ENCODE measurements at regions not wholly inside any gene's neighbourhood (a gene's known extent, or its start where the extent isn't known, plus 50 kb on each side); places are given as distances from the start of the nearest gene placed in this dataset.

DNA sequence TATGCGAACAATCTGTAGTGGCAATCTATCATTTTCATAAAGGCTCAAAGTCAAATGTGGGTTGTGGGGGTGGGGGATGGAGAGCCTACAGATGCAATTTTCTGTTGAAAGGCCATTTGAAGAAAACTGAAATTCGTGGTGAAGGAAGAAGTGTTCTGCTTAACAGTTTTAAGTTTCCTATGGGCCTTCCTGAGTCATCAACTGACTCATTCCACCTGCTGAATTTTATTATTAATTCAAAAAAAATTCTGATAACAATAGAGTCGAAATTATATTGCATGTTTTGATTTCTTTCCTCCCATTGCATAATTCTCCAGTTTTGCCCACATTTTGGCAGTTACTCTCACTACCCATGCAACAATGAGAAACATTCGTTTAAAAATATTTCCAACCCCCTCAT lies 622.3 kb upstream of the ARID1B start:
- Histone ChIP-seq H3K4me3 (no peak overlapping the region), H3K27ac (0 out of 2 replicates have a peak overlapping the region, but pooled peaks have one; percentile 31)

DNA sequence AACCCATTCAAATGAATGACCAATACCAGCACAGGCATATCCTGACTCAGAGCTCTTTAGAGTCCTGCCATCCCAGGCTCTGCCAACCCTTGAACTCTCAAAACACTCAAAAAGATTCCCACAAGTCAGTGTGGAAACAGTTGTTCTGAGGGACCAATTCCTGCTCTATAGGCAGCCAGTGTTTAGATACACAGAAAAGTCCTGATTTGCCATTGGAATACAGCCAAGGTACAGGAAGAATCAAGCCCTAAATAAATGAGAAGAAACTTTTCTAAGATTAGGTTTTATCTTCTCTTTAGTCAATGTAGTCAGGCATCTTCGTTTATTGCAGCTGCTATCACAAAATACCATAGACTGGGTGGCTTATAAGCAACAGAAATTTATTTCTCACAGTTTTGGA lies 626.8 kb upstream of the ARID1B start:
- Histone ChIP-seq H3K27ac (no peak overlapping the region), H3K4me3 (no peak overlapping the region), H3K9me3 (ENCODE audit: low read depth, low read length) (no peaks in the 10 kb centered on the region), H3K9ac (ENCODE audit: insufficient read length) (no peak overlapping the region), H3K36me3 (ENCODE audit: insufficient read depth, low read length) (no peaks in the 10 kb centered on the region)
- no peak for DNase-seq (ENCODE audit: low read depth, low spot score)
- TF ChIP-seq EZH2 (IDR thresholded peaks at IDR 0.05) = no peak
- TF ChIP-seq POLR2AphosphoS5 (IDR thresholded peaks at IDR 0.05; ENCODE audit: borderline replicate concordance, low read depth, low read length) = no peak
- no peak for TF ChIP-seq FOXP2 (optimal IDR thresholded peaks at IDR 0.05; ENCODE audit: control extremely low read depth, extremely low read length, insufficient read depth)

More for the DNA sequence above, 622.3 kb upstream of the ARID1B start:
- H3K9ac ChIP-seq (ENCODE audit: insufficient read length) = no peak overlapping the region
- no peak for TF ChIP-seq EZH2 (IDR thresholded peaks at IDR 0.05)
- no peaks in the 10 kb centered on the region for H3K36me3 ChIP-seq (ENCODE audit: insufficient read depth, low read length)
- no peak for DNase-seq (ENCODE audit: low read depth, low spot score)
- no peaks in the 10 kb centered on the region for H3K9me3 ChIP-seq (ENCODE audit: low read depth, low read length)

DNA sequence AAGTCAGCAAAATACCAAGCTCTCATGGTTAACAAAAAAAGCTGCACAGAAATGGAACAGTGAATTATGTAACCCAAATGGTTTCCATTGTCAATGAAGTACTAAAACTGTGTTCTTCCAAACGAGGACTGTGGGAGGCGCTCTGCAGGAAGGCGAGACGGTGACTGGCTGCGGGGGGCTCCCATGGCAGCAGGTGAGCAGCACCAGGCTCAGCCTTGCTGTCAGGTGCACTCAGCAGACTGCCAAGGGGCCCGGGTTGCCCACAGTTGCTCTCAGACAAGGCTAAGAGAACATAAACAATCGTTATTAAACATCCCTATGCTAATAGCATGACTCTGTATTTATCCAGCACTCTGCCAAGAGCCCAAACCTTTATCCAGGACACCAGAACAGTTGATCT lies 630.3 kb upstream of the ARID1B start:
- no peaks in the 10 kb centered on the region for H3K9me3 ChIP-seq (ENCODE audit: low read depth, low read length)
- DNase-seq (ENCODE audit: low read depth, low spot score) = no peak
- no peak overlapping the region for H3K27ac ChIP-seq
- TF ChIP-seq POLR2AphosphoS5 (IDR thresholded peaks at IDR 0.05; ENCODE audit: borderline replicate concordance, low read depth, low read length) (no peak), FOXP2 (optimal IDR thresholded peaks at IDR 0.05; ENCODE audit: control extremely low read depth, extremely low read length, insufficient read depth) (no peak), EZH2 (IDR thresholded peaks at IDR 0.05) (no peak)
- H3K4me3 ChIP-seq = no peak overlapping the region
- H3K36me3 ChIP-seq (ENCODE audit: insufficient read depth, low read length) = no peaks in the 10 kb centered on the region
- no peak overlapping the region for H3K9ac ChIP-seq (ENCODE audit: insufficient read length)

- no peak for TF ChIP-seq POLR2AphosphoS5 (IDR thresholded peaks at IDR 0.05; ENCODE audit: borderline replicate concordance, low read depth, low read length)
- TF ChIP-seq FOXP2 (optimal IDR thresholded peaks at IDR 0.05; ENCODE audit: control extremely low read depth, extremely low read length, insufficient read depth) = no peak
- TF ChIP-seq EZH2 (IDR thresholded peaks at IDR 0.05) = no peak
- DNase-seq (ENCODE audit: low read depth, low spot score) = no peak
- no peak overlapping the region for H3K27ac ChIP-seq
- 0 out of 2 replicates have a peak, but pooled peaks cover 7% of the 10 kb centered on the region for H3K9me3 ChIP-seq (ENCODE audit: low read depth, low read length)
- no peak overlapping the region for H3K9ac ChIP-seq (ENCODE audit: insufficient read length)
- H3K36me3 ChIP-seq (ENCODE audit: insufficient read depth, low read length) = no peaks in the 10 kb centered on the region
- H3K4me3 ChIP-seq = no peak overlapping the region
These were observed 645.8 kb upstream of the ARID1B start for GRCh38 chr6:156131221-156131903.

DNA sequence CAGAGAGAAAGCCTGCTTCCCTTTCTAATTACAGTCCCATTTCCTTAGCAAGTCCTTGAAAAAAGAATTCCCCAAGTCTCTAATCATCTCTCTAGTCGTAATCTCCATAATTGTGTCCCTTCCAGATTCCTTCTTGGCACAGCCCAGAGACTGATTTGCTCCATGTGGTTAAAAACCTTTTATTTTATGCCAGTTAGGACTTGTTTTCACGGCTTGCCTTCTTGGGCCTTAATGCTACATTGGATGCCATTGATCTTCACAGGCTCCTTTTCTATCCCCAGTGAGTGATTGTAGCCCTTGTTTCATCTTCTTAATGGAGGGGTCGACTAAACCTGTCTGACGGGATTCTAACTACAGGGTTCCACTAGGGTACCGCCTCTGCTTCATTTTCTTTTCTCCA lies 650.6 kb upstream of the ARID1B start:
- no peaks in the 10 kb centered on the region for H3K9me3 ChIP-seq (ENCODE audit: low read depth, low read length)
- no peak for TF ChIP-seq EZH2 (IDR thresholded peaks at IDR 0.05)
- H3K27ac ChIP-seq = 0 out of 2 replicates have a peak overlapping the region, but pooled peaks have one; percentile 0
- no peaks in the 10 kb centered on the region for H3K36me3 ChIP-seq (ENCODE audit: insufficient read depth, low read length)
- no peak overlapping the region for H3K9ac ChIP-seq (ENCODE audit: insufficient read length)
- no peak overlapping the region for H3K4me3 ChIP-seq
- DNase-seq (ENCODE audit: low read depth, low spot score) = no peak

GRCh38 chr6:156125844-156126243 lies 651.3 kb upstream of the ARID1B start:
- TF ChIP-seq FOXP2 (optimal IDR thresholded peaks at IDR 0.05; ENCODE audit: control extremely low read depth, extremely low read length, insufficient read depth) (no peak), POLR2AphosphoS5 (IDR thresholded peaks at IDR 0.05; ENCODE audit: borderline replicate concordance, low read depth, low read length) (no peak), EZH2 (IDR thresholded peaks at IDR 0.05) (no peak)
- H3K27ac ChIP-seq = no peak overlapping the region
- no peak overlapping the region for H3K4me3 ChIP-seq
- DNase-seq (ENCODE audit: low read depth, low spot score) = no peak
- no peaks in the 10 kb centered on the region for H3K9me3 ChIP-seq (ENCODE audit: low read depth, low read length)
- no peak overlapping the region for H3K9ac ChIP-seq (ENCODE audit: insufficient read length)
- H3K36me3 ChIP-seq (ENCODE audit: insufficient read depth, low read length) = no peaks in the 10 kb centered on the region

GRCh38 chr6:156123731-156124130 lies 653.4 kb upstream of the ARID1B start:
- no peak overlapping the region for H3K27ac ChIP-seq
- DNase-seq (ENCODE audit: low read depth, low spot score) = no peak
- TF ChIP-seq POLR2AphosphoS5 (IDR thresholded peaks at IDR 0.05; ENCODE audit: borderline replicate concordance, low read depth, low read length) (no peak), EZH2 (IDR thresholded peaks at IDR 0.05) (no peak), FOXP2 (optimal IDR thresholded peaks at IDR 0.05; ENCODE audit: control extremely low read depth, extremely low read length, insufficient read depth) (no peak)
- no peaks in the 10 kb centered on the region for H3K9me3 ChIP-seq (ENCODE audit: low read depth, low read length)
- no peaks in the 10 kb centered on the region for H3K36me3 ChIP-seq (ENCODE audit: insufficient read depth, low read length)
- H3K4me3 ChIP-seq = no peak overlapping the region
- no peak overlapping the region for H3K9ac ChIP-seq (ENCODE audit: insufficient read length)

DNA sequence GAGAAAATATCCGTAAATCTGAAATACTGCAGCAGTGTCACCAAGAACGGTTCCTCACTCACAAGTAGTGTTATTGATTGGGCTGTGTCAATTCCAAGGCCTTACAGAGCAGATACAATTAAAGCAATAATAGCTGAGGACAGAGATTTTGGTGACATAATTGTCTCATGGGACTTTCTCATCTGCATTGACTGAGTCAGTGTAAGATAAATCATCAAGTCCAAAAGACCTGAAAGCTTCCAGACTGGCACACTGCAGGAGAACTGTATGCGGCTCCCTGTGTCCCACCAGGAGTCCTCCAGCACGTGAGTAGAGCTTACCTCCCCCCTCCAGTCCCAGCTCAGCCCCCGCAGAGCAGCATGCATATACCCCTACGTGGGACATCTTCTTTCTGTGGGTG lies 655.2 kb upstream of the ARID1B start:
- no peak overlapping the region for H3K9ac ChIP-seq (ENCODE audit: insufficient read length)
- H3K4me3 ChIP-seq = no peak overlapping the region
- no peak overlapping the region for H3K27ac ChIP-seq
- no peak for TF ChIP-seq POLR2AphosphoS5 (IDR thresholded peaks at IDR 0.05; ENCODE audit: borderline replicate concordance, low read depth, low read length)
- no peak for TF ChIP-seq FOXP2 (optimal IDR thresholded peaks at IDR 0.05; ENCODE audit: control extremely low read depth, extremely low read length, insufficient read depth)
- no peak for TF ChIP-seq EZH2 (IDR thresholded peaks at IDR 0.05)
- no peak for DNase-seq (ENCODE audit: low read depth, low spot score)
- no peaks in the 10 kb centered on the region for H3K36me3 ChIP-seq (ENCODE audit: insufficient read depth, low read length)
- no peaks in the 10 kb centered on the region for H3K9me3 ChIP-seq (ENCODE audit: low read depth, low read length)

DNA sequence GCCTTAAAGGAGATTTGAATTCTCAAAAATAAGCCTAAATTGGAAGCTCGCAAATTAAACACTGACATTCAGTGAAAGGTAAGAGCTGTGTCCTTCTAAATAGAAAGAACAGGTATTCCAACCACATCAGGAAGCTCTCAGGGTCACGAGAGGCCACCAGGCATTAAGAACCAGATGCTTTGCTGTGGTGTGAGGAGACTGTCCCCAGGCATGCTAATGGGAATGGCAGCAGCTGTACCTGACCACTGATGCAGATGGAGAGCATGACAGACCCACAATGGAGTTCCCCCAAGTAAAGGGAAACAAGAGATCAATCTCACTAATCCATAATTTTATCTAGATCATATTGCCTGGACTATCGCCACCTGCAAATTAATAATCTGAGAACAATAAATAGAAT lies 658.9 kb upstream of the NOX3 start:
- H3K9ac ChIP-seq (ENCODE audit: insufficient read length) = no peak overlapping the region
- DNase-seq (ENCODE audit: low read depth, low spot score) = no peak
- TF ChIP-seq FOXP2 (optimal IDR thresholded peaks at IDR 0.05; ENCODE audit: control extremely low read depth, extremely low read length, insufficient read depth) (no peak), EZH2 (IDR thresholded peaks at IDR 0.05) (no peak), POLR2AphosphoS5 (IDR thresholded peaks at IDR 0.05; ENCODE audit: borderline replicate concordance, low read depth, low read length) (no peak)

More for the DNA sequence above, 658.9 kb upstream of the NOX3 start:
- H3K27ac ChIP-seq = no peak overlapping the region
- no peak overlapping the region for H3K4me3 ChIP-seq
- no peaks in the 10 kb centered on the region for H3K9me3 ChIP-seq (ENCODE audit: low read depth, low read length)
- H3K36me3 ChIP-seq (ENCODE audit: insufficient read depth, low read length) = no peaks in the 10 kb centered on the region

Measured in SK-N-MC (cell line).